ENCODE measurements at regions not wholly inside any gene's neighbourhood (a gene's known extent, or its start where the extent isn't known, plus 50 kb on each side); places are given as distances from the start of the nearest gene placed in this dataset.

DNA sequence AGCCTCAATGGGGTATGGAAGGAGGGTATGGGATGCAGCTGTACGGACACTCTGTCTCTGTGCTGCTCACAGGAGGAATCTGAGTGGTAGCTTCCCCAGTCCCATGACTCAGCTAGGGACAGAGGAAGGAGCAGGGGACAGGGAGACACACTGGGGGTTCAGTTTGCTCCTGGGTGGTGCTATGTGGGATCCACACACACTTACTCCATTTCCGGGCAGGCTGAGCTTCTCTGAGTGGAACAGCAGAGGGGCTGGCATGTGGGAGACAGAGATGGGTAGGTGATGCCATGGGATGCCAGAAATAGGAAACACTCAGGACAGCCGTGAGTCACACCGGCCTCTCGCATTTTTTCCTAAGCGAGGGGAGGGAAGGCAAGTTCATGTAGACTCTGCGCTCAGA lies 59.2 kb upstream of the KIRREL3 start:
- TF ChIP-seq CTCF (IDR thresholded peaks at IDR 0.05; ENCODE audit: low read depth, low read length) (no peak), EZH2phosphoT487 (IDR thresholded peaks at IDR 0.05; ENCODE audit: low read depth) (no peak)

All from OCI-LY3 (cell line).